KMS-11 (cell line): ENCODE measurements at regions not wholly inside any gene's neighbourhood (a gene's known extent, or its start where the extent isn't known, plus 50 kb on each side); places are given as distances from the start of the nearest gene placed in this dataset.

Source experiments
- H2AFZ ChIP-seq: fragments of 200-600 bp; sonication (generic); 2 replicates; pipeline ENCODE4 v1.6.1; 2016; ENCODE audit warnings: antibody characterized with exemption, mixed run types, low read depth
- H3K27ac ChIP-seq: fragments of 200-600 bp; sonication (generic); 2 replicates; pipeline ENCODE4 v1.6.1; 2016; ENCODE audit warnings: mild to moderate bottlenecking, mixed run types
- H3K27me3 ChIP-seq: fragments of 200-600 bp; sonication (generic); 2 replicates; pipeline ENCODE4 v1.6.1; 2017; ENCODE audit warnings: mild to moderate bottlenecking, low read depth, mixed run types, moderate library complexity; ENCODE audit not compliant: insufficient read depth
- H3K36me3 ChIP-seq: fragments of 200-600 bp; sonication (generic); 2 replicates; pipeline ENCODE4 v1.6.1; 2017; ENCODE audit warnings: mild to moderate bottlenecking, mixed run types; ENCODE audit not compliant: insufficient read depth
- H3K4me1 ChIP-seq: fragments of 200-600 bp; sonication (generic); 2 replicates; pipeline ENCODE4 v1.6.1; 2016; ENCODE audit warnings: mild to moderate bottlenecking, low read depth, mixed run types; ENCODE audit not compliant: poor library complexity, severe bottlenecking
- H3K4me2 ChIP-seq: fragments of 200-600 bp; sonication (generic); 2 replicates; pipeline ENCODE4 v1.7.0; 2016; ENCODE audit warnings: mild to moderate bottlenecking, mixed run types
- H3K4me3 ChIP-seq: fragments of 200-600 bp; sonication (generic); IDR thresholded peaks from 2 replicates; pipeline ENCODE4 v1.6.1; 2017; ENCODE audit warnings: low read depth, low read length, mixed read lengths; ENCODE audit not compliant: insufficient read depth
- H3K79me2 ChIP-seq: fragments of 200-600 bp; sonication (generic); 2 replicates; pipeline ENCODE4 v1.6.1; 2016; ENCODE audit warnings: low read depth, mixed run types; ENCODE audit not compliant: insufficient read depth
- H3K9ac ChIP-seq: fragments of 200-600 bp; sonication (generic); 2 replicates; pipeline ENCODE4 v1.6.1; 2016; ENCODE audit warnings: mild to moderate bottlenecking, mixed run types
- H4K20me1 ChIP-seq: fragments of 200-600 bp; sonication (generic); 2 replicates; pipeline ENCODE4 v1.6.1; 2016; ENCODE audit warnings: mild to moderate bottlenecking, mixed run types; ENCODE audit not compliant: insufficient read depth
- TF ChIP-seq, protein P1 (sequence below): fragments of 200-600 bp; sonication (generic); conservative IDR thresholded peaks from 2 replicates; pipeline ENCODE4 v1.6.1; 2017; ENCODE audit warnings: low read depth, mild to moderate bottlenecking, antibody characterized with exemption, low read length, moderate library complexity, mixed read lengths

DNA sequence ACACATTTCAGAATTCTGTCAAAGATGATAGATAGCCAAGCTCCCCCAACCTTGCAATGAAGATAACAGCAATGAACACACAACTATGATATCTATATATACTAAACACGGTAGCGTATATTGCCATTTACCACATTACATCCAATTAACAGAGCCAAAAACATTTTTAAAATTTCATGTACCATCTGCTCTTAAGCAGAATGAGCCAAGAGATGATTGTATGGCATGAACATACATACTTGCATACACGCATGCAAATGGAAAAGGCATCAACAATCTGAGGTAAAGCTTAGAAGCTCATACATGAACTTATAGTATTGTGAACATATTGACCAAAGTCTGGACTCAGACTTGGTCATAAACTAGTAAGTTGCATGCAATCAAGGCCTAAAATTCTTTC lies 712.9 kb upstream of the GOLIM4 start:
- TF ChIP-seq, protein P1, sequence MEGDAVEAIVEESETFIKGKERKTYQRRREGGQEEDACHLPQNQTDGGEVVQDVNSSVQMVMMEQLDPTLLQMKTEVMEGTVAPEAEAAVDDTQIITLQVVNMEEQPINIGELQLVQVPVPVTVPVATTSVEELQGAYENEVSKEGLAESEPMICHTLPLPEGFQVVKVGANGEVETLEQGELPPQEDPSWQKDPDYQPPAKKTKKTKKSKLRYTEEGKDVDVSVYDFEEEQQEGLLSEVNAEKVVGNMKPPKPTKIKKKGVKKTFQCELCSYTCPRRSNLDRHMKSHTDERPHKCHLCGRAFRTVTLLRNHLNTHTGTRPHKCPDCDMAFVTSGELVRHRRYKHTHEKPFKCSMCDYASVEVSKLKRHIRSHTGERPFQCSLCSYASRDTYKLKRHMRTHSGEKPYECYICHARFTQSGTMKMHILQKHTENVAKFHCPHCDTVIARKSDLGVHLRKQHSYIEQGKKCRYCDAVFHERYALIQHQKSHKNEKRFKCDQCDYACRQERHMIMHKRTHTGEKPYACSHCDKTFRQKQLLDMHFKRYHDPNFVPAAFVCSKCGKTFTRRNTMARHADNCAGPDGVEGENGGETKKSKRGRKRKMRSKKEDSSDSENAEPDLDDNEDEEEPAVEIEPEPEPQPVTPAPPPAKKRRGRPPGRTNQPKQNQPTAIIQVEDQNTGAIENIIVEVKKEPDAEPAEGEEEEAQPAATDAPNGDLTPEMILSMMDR, result no peak
- H3K36me3 ChIP-seq, result no peaks in the 10 kb centered on the region

DNA sequence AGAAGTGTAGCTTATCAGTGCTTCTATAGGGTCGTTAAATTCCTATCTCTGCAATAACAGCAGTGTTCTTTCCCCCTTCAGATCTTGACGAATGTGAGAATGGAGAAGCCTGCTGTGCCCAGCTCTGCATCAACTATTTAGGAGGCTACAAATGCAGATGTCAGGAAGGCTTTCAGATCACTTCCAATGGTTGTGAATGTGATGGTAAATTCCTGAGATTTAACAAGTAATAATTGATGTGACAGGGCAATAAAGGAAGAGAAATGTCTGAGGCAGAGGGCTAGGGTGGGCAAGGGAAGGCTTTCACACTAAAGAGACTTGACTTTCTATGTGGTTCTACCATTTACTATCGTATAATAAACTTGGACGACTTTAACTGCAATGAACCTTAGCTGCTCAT lies 711.7 kb upstream of the GOLIM4 start:
- Histone ChIP-seq H3K4me3 (no peak overlapping the region), H3K27ac (no peak overlapping the region), H3K79me2 (no peaks in the 10 kb centered on the region)

More for the DNA sequence above, 712.9 kb upstream of the GOLIM4 start:
- Histone ChIP-seq H3K4me2 (no peak overlapping the region), H3K27ac (no peak overlapping the region), H3K79me2 (no peaks in the 10 kb centered on the region), H4K20me1 (no peaks in the 10 kb centered on the region), H3K9ac (no peak overlapping the region), H3K4me1 (no peaks in the 10 kb centered on the region), H3K27me3 (no peaks in the 10 kb centered on the region), H3K4me3 (no peak overlapping the region), H2AFZ (no peak overlapping the region)

DNA sequence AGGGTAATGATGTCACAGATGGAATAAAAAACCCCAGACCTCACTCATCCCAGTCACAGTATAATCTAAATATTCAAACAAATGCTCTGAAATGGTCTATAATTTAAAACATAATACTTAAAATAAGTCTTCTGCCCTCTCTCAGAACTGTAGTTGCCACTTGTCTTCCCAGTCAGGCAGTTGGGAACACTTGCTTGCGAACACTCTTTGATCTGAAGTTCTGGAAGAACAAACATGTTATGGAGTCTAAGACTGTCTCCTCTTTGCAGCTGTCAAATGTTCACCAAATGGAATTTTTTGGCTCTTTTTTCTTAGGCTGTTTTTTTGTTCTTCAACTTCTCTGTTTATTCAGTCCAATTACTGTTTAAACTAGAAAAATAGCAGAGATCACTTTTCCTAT lies 711.1 kb upstream of the GOLIM4 start:
- no peaks in the 10 kb centered on the region for H3K27me3 ChIP-seq
- H3K4me1 ChIP-seq, result no peaks in the 10 kb centered on the region
- no peak overlapping the region for H2AFZ ChIP-seq
- H3K9ac ChIP-seq, result no peak overlapping the region
- no peak overlapping the region for H3K27ac ChIP-seq
- H3K4me3 ChIP-seq, result no peak overlapping the region
- TF ChIP-seq, protein P1, result no peak
- no peak overlapping the region for H3K4me2 ChIP-seq
- H4K20me1 ChIP-seq, result no peaks in the 10 kb centered on the region
- H3K79me2 ChIP-seq, result no peaks in the 10 kb centered on the region
- no peaks in the 10 kb centered on the region for H3K36me3 ChIP-seq

More for the DNA sequence above, 711.7 kb upstream of the GOLIM4 start:
- TF ChIP-seq, protein P1, result no peak
- H2AFZ ChIP-seq, result no peak overlapping the region
- no peaks in the 10 kb centered on the region for H3K36me3 ChIP-seq
- H3K4me2 ChIP-seq, result no peak overlapping the region
- no peaks in the 10 kb centered on the region for H3K27me3 ChIP-seq
- no peak overlapping the region for H3K9ac ChIP-seq
- no peaks in the 10 kb centered on the region for H4K20me1 ChIP-seq
- no peaks in the 10 kb centered on the region for H3K4me1 ChIP-seq

DNA sequence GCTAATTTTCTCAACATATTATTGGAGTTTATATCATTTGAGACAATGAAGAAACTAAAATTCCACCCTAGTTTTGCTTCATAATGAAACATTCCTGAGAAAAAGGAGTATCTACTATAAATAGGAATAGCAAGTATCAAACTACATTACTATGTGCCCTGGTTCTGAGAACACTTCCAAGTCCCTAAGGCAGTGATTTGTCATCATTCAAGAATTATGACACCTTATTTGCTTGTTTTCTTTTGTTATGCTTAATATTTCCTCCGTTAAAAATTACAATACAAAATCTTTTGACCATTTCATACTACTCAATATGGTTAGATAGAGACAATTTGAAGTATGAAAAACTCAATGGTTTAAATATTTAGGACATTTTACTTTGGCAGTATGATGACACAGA lies 707.8 kb upstream of the GOLIM4 start:
- H2AFZ ChIP-seq, result no peak overlapping the region
- no peak overlapping the region for H3K4me3 ChIP-seq
- no peaks in the 10 kb centered on the region for H3K27me3 ChIP-seq
- H3K4me1 ChIP-seq, result no peaks in the 10 kb centered on the region
- no peak overlapping the region for H3K4me2 ChIP-seq
- TF ChIP-seq, protein P1, result no peak
- no peaks in the 10 kb centered on the region for H3K36me3 ChIP-seq
- H3K27ac ChIP-seq, result no peak overlapping the region
- no peaks in the 10 kb centered on the region for H4K20me1 ChIP-seq
- H3K9ac ChIP-seq, result no peak overlapping the region
- H3K79me2 ChIP-seq, result no peaks in the 10 kb centered on the region

DNA sequence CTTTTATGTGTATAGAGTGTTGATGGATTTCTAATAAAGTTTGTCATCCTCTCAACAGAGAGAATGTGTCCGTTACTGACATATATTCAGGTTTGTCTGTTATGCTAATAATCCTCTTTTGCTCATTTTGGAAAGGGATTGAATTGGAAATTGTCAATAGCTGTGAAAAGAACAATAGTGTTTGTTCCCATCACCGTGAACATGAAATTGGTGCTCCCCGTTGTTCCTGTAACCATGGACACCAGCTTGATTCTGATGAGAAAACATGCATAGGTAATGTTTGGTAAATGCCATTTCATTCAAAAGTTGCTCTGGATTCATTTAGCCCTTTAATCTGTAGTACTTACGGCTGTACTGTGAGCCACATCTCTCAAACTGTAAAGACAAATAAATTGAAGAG lies 707.0 kb upstream of the GOLIM4 start:
- no peaks in the 10 kb centered on the region for H3K79me2 ChIP-seq
- no peak overlapping the region for H3K4me2 ChIP-seq
- no peaks in the 10 kb centered on the region for H3K27me3 ChIP-seq
- H3K4me3 ChIP-seq, result no peak overlapping the region
- H3K4me1 ChIP-seq, result no peaks in the 10 kb centered on the region
- TF ChIP-seq, protein P1, result no peak
- no peak overlapping the region for H3K9ac ChIP-seq
- H3K27ac ChIP-seq, result no peak overlapping the region
- H2AFZ ChIP-seq, result no peak overlapping the region
- no peaks in the 10 kb centered on the region for H4K20me1 ChIP-seq
- no peaks in the 10 kb centered on the region for H3K36me3 ChIP-seq
